ENCODE measurements at regions not wholly inside any gene's neighbourhood (a gene's known extent, or its start where the extent isn't known, plus 50 kb on each side); places are given as distances from the start of the nearest gene placed in this dataset.

DNA sequence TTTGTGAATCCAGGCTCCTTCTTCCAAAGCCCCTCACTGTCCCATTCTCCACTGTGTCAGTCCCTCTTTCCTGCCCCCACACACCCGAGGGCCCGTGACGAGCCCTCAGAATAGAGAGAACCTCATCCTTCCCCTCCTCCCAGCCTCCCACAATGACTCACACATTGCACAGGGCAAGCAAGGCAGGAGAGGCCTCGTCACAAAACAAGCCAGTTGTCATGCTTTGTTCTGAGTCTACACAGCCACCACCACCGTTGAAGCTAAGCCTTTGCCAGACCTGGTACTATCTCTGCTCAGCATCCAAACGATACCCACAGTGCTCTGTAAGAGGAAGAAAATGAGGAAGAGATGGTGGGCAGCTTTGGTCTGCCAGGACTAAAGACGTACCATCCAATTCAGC is 142.2 kb upstream of the ZNF366 start:
- H3K27me3 ChIP-seq (replicated peaks in 1 of 4; ENCODE audit: control insufficient read depth in 3 of 4, extremely low read depth in 1 of 4, insufficient read depth in 3 of 4, low read length in 3 of 4): no peaks in the 10 kb centered on the region; a peak in 1 of 7 replicates
- H2AFZ ChIP-seq (ENCODE audit: low read length): peak overlapping the region; percentile 76; the same call in 1 of the 2 replicates
- DNase-seq (ENCODE audit: low read depth in 1 of 2, low spot score in 2 of 2) (no peak), FAIRE-seq (no peak)
- H2BK20ac ChIP-seq (ENCODE audit: low read length): no peak overlapping the region
- H2BK12ac ChIP-seq (ENCODE audit: low read depth, low read length): no peak overlapping the region
- no peak overlapping the region for H4K91ac ChIP-seq (replicated peaks; ENCODE audit: insufficient read length, low read length)
- ChIA-PET CTCF (ENCODE audit: partially characterized antibody) (no interaction called here), POLR2A (ENCODE audit: partially characterized antibody) (interaction anchor here (1.5 kb wide), 1 partner anchor 14 kb away, joined by 4 read pairs; no protein-coding TSS in a partner anchor)
- H3K27ac ChIP-seq (ENCODE audit: low read depth, low read length): no peak overlapping the region
- peaks cover 0 to 2% (median 1%) of the 10 kb centered on the region in 4 experiments; a peak in 3 of 7 replicates for H3K4me1 ChIP-seq (replicated peaks in 1 of 4; ENCODE audit: control insufficient read depth in 3 of 4, insufficient read depth in 4 of 4, low read length in 3 of 4)
- H3K36me3 ChIP-seq (ENCODE audit: control insufficient read depth in 2 of 4, insufficient read depth in 4 of 4, low read length in 3 of 4): no peaks in the 10 kb centered on the region
- H3K79me1 ChIP-seq (ENCODE audit: low read depth, low read length): no peaks in the 10 kb centered on the region
- no peaks in the 10 kb centered on the region for H3K79me2 ChIP-seq (ENCODE audit: control insufficient read depth in 1 of 2, insufficient read depth in 2 of 2, low read length in 2 of 2)
- no peak overlapping the region for H2BK120ac ChIP-seq (replicated peaks; ENCODE audit: low read depth, low read length)
- no peak overlapping the region for H3K4me2 ChIP-seq (ENCODE audit: insufficient read depth in 1 of 2, low read depth in 2 of 2, low read length in 2 of 2)
- H3K18ac ChIP-seq (ENCODE audit: extremely low read depth, low read length): no peak overlapping the region
- no peak overlapping the region for H2AK5ac ChIP-seq (ENCODE audit: low read depth, low read length)
- H3K4me3 ChIP-seq (ENCODE audit: extremely low read depth in 1 of 4, insufficient read depth in 2 of 4, low read depth in 3 of 4, low read length in 4 of 4): no peak overlapping the region
- H3K4ac ChIP-seq (replicated peaks; ENCODE audit: insufficient read length, low read depth, low read length): no peak overlapping the region
- H3K23ac ChIP-seq (ENCODE audit: insufficient read length): no peak overlapping the region
- H4K20me1 ChIP-seq (replicated peaks in 1 of 2; ENCODE audit: control insufficient read depth in 1 of 2, insufficient read depth in 2 of 2, low read length in 2 of 2): no peaks in the 10 kb centered on the region
- no peak overlapping the region for H4K5ac ChIP-seq (ENCODE audit: insufficient read length, low read depth, low read length)
- no peak overlapping the region for H3K9ac ChIP-seq (replicated peaks in 1 of 4; ENCODE audit: extremely low read depth in 1 of 4, low read depth in 3 of 4, low read length in 3 of 4)
- no peaks in the 10 kb centered on the region for H3K23me2 ChIP-seq (ENCODE audit: low read depth, low read length)
- TF ChIP-seq, protein P1, sequence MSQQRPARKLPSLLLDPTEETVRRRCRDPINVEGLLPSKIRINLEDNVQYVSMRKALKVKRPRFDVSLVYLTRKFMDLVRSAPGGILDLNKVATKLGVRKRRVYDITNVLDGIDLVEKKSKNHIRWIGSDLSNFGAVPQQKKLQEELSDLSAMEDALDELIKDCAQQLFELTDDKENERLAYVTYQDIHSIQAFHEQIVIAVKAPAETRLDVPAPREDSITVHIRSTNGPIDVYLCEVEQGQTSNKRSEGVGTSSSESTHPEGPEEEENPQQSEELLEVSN (IDR thresholded peaks at IDR 0.05): no peak
- no peak overlapping the region for H2BK5ac ChIP-seq (ENCODE audit: low read depth, low read length)
- 89% methylated on average over 7 of the region's 7 CpGs; no CpG with 5 or more reads in 1 of the 2 experiments for WGBS, 2 experiments (ENCODE audit: extremely low coverage in 1 of 2, insufficient coverage in 1 of 2, insufficient read length in 1 of 2, insufficient replicate concordance in 2 of 2, low coverage in 1 of 2, low lambda C conversion rate in 2 of 2, missing lambda C conversion rate in 1 of 2)
- no peaks in the 10 kb centered on the region for H3K9me3 ChIP-seq (ENCODE audit: insufficient read depth in 2 of 2, low read depth in 1 of 2, low read length in 1 of 2)
- H2BK15ac ChIP-seq (ENCODE audit: low read length): no peak overlapping the region
- no peak overlapping the region for H3K14ac ChIP-seq (ENCODE audit: insufficient read length)
- H4K8ac ChIP-seq (ENCODE audit: extremely low read depth, insufficient read depth, low read length): no peak overlapping the region
- H3K56ac ChIP-seq (replicated peaks; ENCODE audit: insufficient read length, low read depth, low read length): no peak overlapping the region

Data from H1 (cell line).